ENCODE measurements at regions not wholly inside any gene's neighbourhood (a gene's known extent, or its start where the extent isn't known, plus 50 kb on each side); places are given as distances from the start of the nearest gene placed in this dataset.
A peak's percentile ranks its signal among the peaks of the same experiment; 100 is the strongest.

GRCh38 chr12:116382686-116383530 lies 105.4 kb upstream of the MED13L start:
- DNase-seq: peak; percentile 74

- no peak for DNase-seq
These were observed 106.7 kb upstream of the MED13L start for GRCh38 chr12:116384175-116384574.

- peak; percentile 88 for DNase-seq
These were observed 107.4 kb upstream of the MED13L start for GRCh38 chr12:116384691-116385485.

GRCh38 chr12:116385486-116386217 lies 108.2 kb upstream of the MED13L start:
- DNase-seq: peak; percentile 74

GRCh38 chr12:116389326-116389725 lies 111.8 kb upstream of the MED13L start:
- DNase-seq: no peak

- no peak for DNase-seq
These were observed 112.5 kb upstream of the MED13L start for GRCh38 chr12:116389990-116390389.

GRCh38 chr12:116390401-116391335 lies 113.2 kb upstream of the MED13L start:
- DNase-seq: no peak

GRCh38 chr12:116391501-116391900 lies 114.0 kb upstream of the MED13L start:
- DNase-seq: no peak

GRCh38 chr12:116392061-116392460 lies 114.6 kb upstream of the MED13L start:
- peak; percentile 72 for DNase-seq

GRCh38 chr12:116393255-116393654 lies 115.8 kb upstream of the MED13L start:
- DNase-seq: no peak

- DNase-seq: no peak
These were observed 116.6 kb upstream of the MED13L start for GRCh38 chr12:116393859-116394650.

GRCh38 chr12:116395396-116395795 lies 117.9 kb upstream of the MED13L start:
- DNase-seq: no peak

- peak; percentile 72 for DNase-seq
These were observed 119.7 kb upstream of the MED13L start for GRCh38 chr12:116397148-116397547.

GRCh38 chr12:116398193-116398592 lies 120.7 kb upstream of the MED13L start:
- no peak for DNase-seq

- no peak for DNase-seq
These were observed 121.6 kb upstream of the MED13L start for GRCh38 chr12:116399055-116399454.

- no peak for DNase-seq
These were observed 123.3 kb upstream of the MED13L start for GRCh38 chr12:116400636-116401372.

GRCh38 chr12:116401565-116401964 lies 124.1 kb upstream of the MED13L start:
- DNase-seq: no peak

GRCh38 chr12:116402163-116402939 lies 124.9 kb upstream of the MED13L start:
- DNase-seq: peak; percentile 52

GRCh38 chr12:116403546-116403945 lies 126.1 kb upstream of the MED13L start:
- no peak for DNase-seq

GRCh38 chr12:116404247-116404646 lies 126.8 kb upstream of the MED13L start:
- DNase-seq: no peak
